IMR-90 (cell line): ENCODE measurements at regions not wholly inside any gene's neighbourhood (a gene's known extent, or its start where the extent isn't known, plus 50 kb on each side); places are given as distances from the start of the nearest gene placed in this dataset.

Source experiments
- ATAC-seq: fragments of 200-7000 bp; cut with Tn5 transposase; 2 replicates; pipeline ENCODE4 v1.9.1; 2020; ENCODE audit warnings: low read depth, mild to moderate bottlenecking, moderate library complexity
- BruUV-seq: library from RNA; stranded (reverse); fragments of 400-500 nt; replicated peaks from 2 replicates; lab custom pipeline; 2021; lab: Mats Ljungman, UMichigan
- CTCF ChIA-PET: fragments of 300-600 bp; formaldehyde crosslinking; extraction: SDS; loops from one replicate; lab custom pipeline; 2021; ENCODE audit warnings: antibody characterized with exemption; lab: Yijun Ruan, JAX
- POLR2A ChIA-PET: fragments of 300-600 bp; sonication (Branson Sonifier 250); formaldehyde crosslinking; loops from one replicate; lab custom pipeline; 2022; ENCODE audit warnings: antibody characterized with exemption; ENCODE audit not compliant: unreplicated experiment; lab: Charles Lee
- DNase-seq: peaks from one replicate; pipeline ENCODE4 v3.0.0; 2013
- H2AFZ ChIP-seq: replicated peaks from 2 replicates; pipeline ENCODE3; 2013; ENCODE audit warnings: low read length, mild to moderate bottlenecking; ENCODE audit not compliant: poor library complexity
- H2AK5ac ChIP-seq: 2 replicates; pipeline ENCODE4 v1.6.1; 2013; ENCODE audit warnings: low read depth, low read length, inconsistent platforms
- H2AK9ac ChIP-seq: replicated peaks from 2 replicates; pipeline ENCODE3; 2013; ENCODE audit warnings: mild to moderate bottlenecking, low read depth, low read length, moderate library complexity; ENCODE audit not compliant: poor library complexity
- H2BK120ac ChIP-seq: 2 replicates; pipeline ENCODE4 v1.6.1; 2013; ENCODE audit warnings: low read depth, low read length, inconsistent platforms
- H2BK15ac ChIP-seq: 3 replicates; pipeline ENCODE4 v1.6.1; 2013; ENCODE audit warnings: low read depth, low read length, inconsistent platforms
- H2BK20ac ChIP-seq: 2 replicates; pipeline ENCODE4 v1.6.1; 2013; ENCODE audit warnings: low read depth, mild to moderate bottlenecking, inconsistent platforms, low read length, moderate library complexity
- H2BK5ac ChIP-seq: 2 replicates; pipeline ENCODE4 v1.6.1; 2013; ENCODE audit warnings: mild to moderate bottlenecking, low read depth, low read length, inconsistent platforms; ENCODE audit not compliant: poor library complexity, severe bottlenecking
- H3K14ac ChIP-seq: replicated peaks from 2 replicates; pipeline ENCODE4 v1.6.1; 2013; ENCODE audit warnings: low read depth, low read length, inconsistent platforms
- H3K18ac ChIP-seq: 2 replicates; pipeline ENCODE4 v1.6.1; 2013; ENCODE audit warnings: low read depth, low read length, control low read depth
- H3K23ac ChIP-seq: 2 replicates; pipeline ENCODE4 v1.6.1; 2013; ENCODE audit warnings: low read depth, low read length, inconsistent platforms
- H3K27ac ChIP-seq: 2 replicates; pipeline ENCODE4 v1.5.1; 2013; ENCODE audit warnings: mild to moderate bottlenecking, control low read depth, low read length; ENCODE audit not compliant: insufficient read depth
- H3K27me3 ChIP-seq: 2 replicates; pipeline ENCODE4 v1.6.1; 2013; ENCODE audit warnings: low read length; ENCODE audit not compliant: control insufficient read depth, insufficient read depth
- H3K36me3 ChIP-seq: 2 replicates; pipeline ENCODE4 v1.6.1; 2013; ENCODE audit warnings: low read length, mixed read lengths; ENCODE audit not compliant: control insufficient read depth, insufficient read depth
- H3K4ac ChIP-seq: 2 replicates; pipeline ENCODE4 v1.6.1; 2013; ENCODE audit warnings: low read depth, low read length, inconsistent platforms
- H3K4me1 ChIP-seq: 2 replicates; pipeline ENCODE4 v1.6.1; 2013; ENCODE audit warnings: low read length, mixed read lengths; ENCODE audit not compliant: control insufficient read depth, insufficient read depth
- H3K4me2 ChIP-seq: 2 replicates; pipeline ENCODE4 v1.6.1; 2013; ENCODE audit warnings: low read depth, mild to moderate bottlenecking, control low read depth, low read length, moderate library complexity
- H3K4me3 ChIP-seq: 2 replicates; pipeline ENCODE4 v1.5.1; 2013; ENCODE audit warnings: low read depth, mild to moderate bottlenecking, control low read depth, low read length, moderate library complexity; ENCODE audit not compliant: insufficient read depth
- H3K56ac ChIP-seq: 2 replicates; pipeline ENCODE4 v1.6.1; 2013; ENCODE audit warnings: low read length, inconsistent platforms; ENCODE audit not compliant: insufficient read depth; ENCODE audit errors: extremely low read depth
- H3K79me1 ChIP-seq, 2 experiments: 2 replicates each; pipeline ENCODE4 v1.6.1; 2013; ENCODE audit warnings: low read length in 2 of 2, inconsistent platforms in 1 of 2, low read depth in 1 of 2
- H3K9ac ChIP-seq: 2 replicates; pipeline ENCODE4 v1.6.1; 2013; ENCODE audit warnings: low read depth, low read length, control low read depth
- H3K9me1 ChIP-seq: 2 replicates; pipeline ENCODE4 v1.6.1; 2013; ENCODE audit warnings: low read length, inconsistent platforms; ENCODE audit not compliant: insufficient read depth
- H3K9me3 ChIP-seq: 2 replicates; pipeline ENCODE4 v1.6.1; 2013; ENCODE audit warnings: low read length; ENCODE audit not compliant: control insufficient read depth, insufficient read depth
- H4K20me1 ChIP-seq: 2 replicates; pipeline ENCODE4 v1.6.1; 2013; ENCODE audit warnings: low read length, inconsistent platforms; ENCODE audit not compliant: insufficient read depth
- H4K5ac ChIP-seq: 2 replicates; pipeline ENCODE4 v1.6.1; 2013; ENCODE audit warnings: mild to moderate bottlenecking, low read depth, low read length, control low read depth
- H4K8ac ChIP-seq, 2 experiments: 2 replicates each; pipeline ENCODE4 v1.6.1; 2013; ENCODE audit warnings: low read depth in 2 of 2, low read length in 2 of 2, control low read depth in 1 of 2, inconsistent platforms in 1 of 2
- H4K91ac ChIP-seq: 2 replicates; pipeline ENCODE4 v1.6.1; 2013; ENCODE audit warnings: low read depth, low read length, inconsistent platforms; ENCODE audit not compliant: insufficient read depth
- BHLHE40 ChIP-seq: fragments of 150-350 bp; IDR thresholded peaks from 2 replicates; pipeline ENCODE4 v1.6.1; 2016; ENCODE audit warnings: mild to moderate bottlenecking, low read depth, low read length
- MAZ ChIP-seq: IDR thresholded peaks from 2 replicates; pipeline ENCODE4 v1.6.1; 2012; ENCODE audit warnings: low read depth, mild to moderate bottlenecking, low read length, improper control_type of control experiment, moderate library complexity, borderline replicate concordance
- RAD21 ChIP-seq: IDR thresholded peaks from 2 replicates; pipeline ENCODE4 v1.6.1; 2012; ENCODE audit warnings: low read length, improper control_type of control experiment
- RCOR1 ChIP-seq: IDR thresholded peaks from 2 replicates; pipeline ENCODE4 v1.6.1; 2012; ENCODE audit warnings: mild to moderate bottlenecking, low read length, improper control_type of control experiment; ENCODE audit not compliant: insufficient replicate concordance
- RFX5 ChIP-seq: IDR thresholded peaks from 2 replicates; pipeline ENCODE4 v1.8.0; 2012; ENCODE audit warnings: low read depth, mild to moderate bottlenecking, low read length, moderate library complexity
- dilution Hi-C: fragments of 300-500 bp; cut with HindIII; formaldehyde crosslinking; loops from one replicate; pipeline ENCODE4 v1.14.3; 2018; ENCODE audit warnings: low sequenced_read_pairs; ENCODE audit not compliant: unreplicated experiment
- in situ Hi-C: fragments of 300-500 bp; cut with MboI; formaldehyde crosslinking; loops from 3 replicates; pipeline ENCODE4 v1.14.3; 2019; ENCODE audit warnings: low sequenced_read_pairs, inconsistent platforms, mixed read lengths
- intact Hi-C: fragments of 100-400 bp; cut with micrococcal nuclease; formaldehyde crosslinking; loops from 2 replicates; pipeline ENCODE4 v1.10.0; 2022
- TF ChIP-seq, protein P1 (sequence below): conservative IDR thresholded peaks from 2 replicates; pipeline ENCODE4 v1.5.1; 2012; ENCODE audit warnings: mild to moderate bottlenecking, low read depth, low read length, improper control_type of control experiment
- TF ChIP-seq, protein P2 (sequence below): fragments of 150-350 bp; IDR thresholded peaks from 2 replicates; pipeline ENCODE4 v1.6.1; 2016; ENCODE audit warnings: low read depth, mild to moderate bottlenecking, low read length, moderate library complexity, borderline replicate concordance

DNA sequence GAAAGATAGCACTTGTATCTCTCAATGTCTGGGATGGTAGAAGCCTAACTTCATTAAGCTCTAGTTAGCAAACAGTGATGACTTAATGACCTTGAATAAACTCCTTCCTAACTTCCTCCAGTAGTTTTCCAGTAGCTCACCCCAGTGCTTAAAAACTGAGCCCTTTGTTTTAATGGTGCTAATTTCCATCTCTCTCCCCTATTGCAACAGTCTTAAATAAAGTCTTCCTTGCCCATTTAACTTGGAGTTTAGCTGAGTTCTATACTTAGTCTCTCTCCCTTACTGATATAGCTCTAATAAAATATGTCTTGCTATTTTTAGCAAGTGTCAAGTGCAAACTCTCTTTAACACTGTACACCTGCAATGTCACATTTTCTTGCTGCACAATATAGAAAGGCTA is 267.0 kb downstream of the CCDC85A start:
- no peaks in the 10 kb centered on the region for H3K79me1 ChIP-seq
- H3K9ac ChIP-seq: no peak overlapping the region
- no peak for TF ChIP-seq RFX5
- no peak for TF ChIP-seq MAZ
- TF ChIP-seq RCOR1: no peak
- TF ChIP-seq BHLHE40: no peak
- TF ChIP-seq RAD21: no peak
- TF ChIP-seq, protein P1, sequence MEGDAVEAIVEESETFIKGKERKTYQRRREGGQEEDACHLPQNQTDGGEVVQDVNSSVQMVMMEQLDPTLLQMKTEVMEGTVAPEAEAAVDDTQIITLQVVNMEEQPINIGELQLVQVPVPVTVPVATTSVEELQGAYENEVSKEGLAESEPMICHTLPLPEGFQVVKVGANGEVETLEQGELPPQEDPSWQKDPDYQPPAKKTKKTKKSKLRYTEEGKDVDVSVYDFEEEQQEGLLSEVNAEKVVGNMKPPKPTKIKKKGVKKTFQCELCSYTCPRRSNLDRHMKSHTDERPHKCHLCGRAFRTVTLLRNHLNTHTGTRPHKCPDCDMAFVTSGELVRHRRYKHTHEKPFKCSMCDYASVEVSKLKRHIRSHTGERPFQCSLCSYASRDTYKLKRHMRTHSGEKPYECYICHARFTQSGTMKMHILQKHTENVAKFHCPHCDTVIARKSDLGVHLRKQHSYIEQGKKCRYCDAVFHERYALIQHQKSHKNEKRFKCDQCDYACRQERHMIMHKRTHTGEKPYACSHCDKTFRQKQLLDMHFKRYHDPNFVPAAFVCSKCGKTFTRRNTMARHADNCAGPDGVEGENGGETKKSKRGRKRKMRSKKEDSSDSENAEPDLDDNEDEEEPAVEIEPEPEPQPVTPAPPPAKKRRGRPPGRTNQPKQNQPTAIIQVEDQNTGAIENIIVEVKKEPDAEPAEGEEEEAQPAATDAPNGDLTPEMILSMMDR: no peak
- TF ChIP-seq, protein P2, sequence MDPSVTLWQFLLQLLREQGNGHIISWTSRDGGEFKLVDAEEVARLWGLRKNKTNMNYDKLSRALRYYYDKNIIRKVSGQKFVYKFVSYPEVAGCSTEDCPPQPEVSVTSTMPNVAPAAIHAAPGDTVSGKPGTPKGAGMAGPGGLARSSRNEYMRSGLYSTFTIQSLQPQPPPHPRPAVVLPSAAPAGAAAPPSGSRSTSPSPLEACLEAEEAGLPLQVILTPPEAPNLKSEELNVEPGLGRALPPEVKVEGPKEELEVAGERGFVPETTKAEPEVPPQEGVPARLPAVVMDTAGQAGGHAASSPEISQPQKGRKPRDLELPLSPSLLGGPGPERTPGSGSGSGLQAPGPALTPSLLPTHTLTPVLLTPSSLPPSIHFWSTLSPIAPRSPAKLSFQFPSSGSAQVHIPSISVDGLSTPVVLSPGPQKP: no peak
- H3K4me3 ChIP-seq: no peak overlapping the region
- no peak overlapping the region for H2BK15ac ChIP-seq
- no peak overlapping the region for H2BK5ac ChIP-seq
- no peak overlapping the region for H3K23ac ChIP-seq
- H2AK9ac ChIP-seq: no peak overlapping the region
- no peak overlapping the region for H4K8ac ChIP-seq
- dilution Hi-C loops (no loop called here), in situ Hi-C loops (no loop called here), intact Hi-C loops (no loop called here)
- H4K20me1 ChIP-seq: no peaks in the 10 kb centered on the region
- H3K18ac ChIP-seq: no peak overlapping the region
- no peak overlapping the region for H2BK20ac ChIP-seq
- no peak overlapping the region for H2AFZ ChIP-seq
- no peak overlapping the region for H2AK5ac ChIP-seq
- H4K91ac ChIP-seq: no peak overlapping the region
- no peak overlapping the region for H3K4me2 ChIP-seq
- peaks cover 6% of the 10 kb centered on the region; the same call in 1 of the 2 replicates for H3K9me3 ChIP-seq
- H2BK120ac ChIP-seq: no peak overlapping the region
- no peaks in the 10 kb centered on the region for H3K27me3 ChIP-seq
- ATAC-seq (no peak), DNase-seq (no peak)
- H3K27ac ChIP-seq: no peak overlapping the region
- ChIA-PET POLR2A (no interaction called here), CTCF (no interaction called here)
- no peaks in the 10 kb centered on the region for H3K36me3 ChIP-seq
- no peak overlapping the region for H3K14ac ChIP-seq
- no peaks in the 10 kb centered on the region for H3K9me1 ChIP-seq
- BruUV-seq: no TSS peak
- H3K4me1 ChIP-seq: no peaks in the 10 kb centered on the region
- H3K4ac ChIP-seq: no peak overlapping the region
- no peak overlapping the region for H4K5ac ChIP-seq
- H3K56ac ChIP-seq: no peak overlapping the region
